ENCODE measurements at regions not wholly inside any gene's neighbourhood (a gene's known extent, or its start where the extent isn't known, plus 50 kb on each side); places are given as distances from the start of the nearest gene placed in this dataset.

- TF ChIP-seq EZH2 (IDR thresholded peaks at IDR 0.05; ENCODE audit: borderline replicate concordance, low read depth, low read length, poor library complexity, severe bottlenecking) (no peak), CTCF (conservative IDR thresholded peaks at IDR 0.05; ENCODE audit: low read depth, low read length) (no peak)
Observed at GRCh38 chr7:69173846-69174245, 424.4 kb upstream of the AUTS2 start.

Measured in A673 (cell line).